ENCODE measurements at regions not wholly inside any gene's neighbourhood (a gene's known extent, or its start where the extent isn't known, plus 50 kb on each side); places are given as distances from the start of the nearest gene placed in this dataset.

- DNase-seq = no peak
Measured at GRCh38 chr7:79862447-79863210, 272.0 kb upstream of the GNAI1 start.

- DNase-seq = no peak
Measured at GRCh38 chr7:79855172-79855571, 279.5 kb upstream of the GNAI1 start.

DNA sequence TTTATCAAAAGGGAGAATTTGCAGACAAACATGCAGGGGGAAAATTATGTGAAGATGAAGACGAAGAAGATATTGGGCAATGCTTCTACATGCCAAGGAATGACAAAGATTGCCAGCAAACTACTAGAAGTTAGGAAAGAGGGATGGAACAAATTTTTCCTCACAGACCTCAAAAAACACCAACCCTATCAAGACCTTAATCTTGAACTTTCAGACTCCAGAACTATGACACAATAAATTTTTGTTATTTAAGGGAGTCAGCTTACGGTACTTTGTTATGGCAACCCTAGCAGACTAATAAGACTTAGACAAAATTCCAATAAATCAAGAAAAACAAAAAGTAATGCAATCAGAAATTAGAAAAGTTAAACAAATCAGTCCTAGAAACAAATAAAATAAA is 280.0 kb upstream of the GNAI1 start:
- DNase-seq = no peak

GRCh38 chr7:79837915-79838314 is 296.7 kb upstream of the GNAI1 start:
- DNase-seq = no peak

DNA sequence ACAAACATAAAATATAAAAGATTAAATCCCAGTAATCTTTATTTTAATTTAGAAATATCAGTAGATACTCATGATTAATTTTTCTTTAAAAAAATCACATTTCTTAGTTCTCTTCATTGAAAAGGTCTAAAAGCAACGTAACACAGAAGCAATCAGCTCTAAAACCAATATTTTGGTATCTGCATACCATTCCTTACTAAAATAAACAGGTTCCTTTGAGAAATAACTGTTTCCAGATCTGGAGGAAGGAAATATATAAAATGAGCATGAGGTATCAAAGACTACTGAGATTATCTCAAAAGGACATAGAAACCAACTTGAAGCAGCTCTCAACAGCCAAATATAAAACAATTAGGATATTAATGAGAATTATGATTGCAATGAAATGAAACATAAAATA is 301.0 kb upstream of the GNAI1 start:
- DNase-seq = no peak

- no peak for DNase-seq
Measured at GRCh38 chr7:79828866-79829265, 305.8 kb upstream of the GNAI1 start.

- no peak for DNase-seq
Measured at GRCh38 chr7:79823246-79823951, 311.2 kb upstream of the GNAI1 start.

DNA sequence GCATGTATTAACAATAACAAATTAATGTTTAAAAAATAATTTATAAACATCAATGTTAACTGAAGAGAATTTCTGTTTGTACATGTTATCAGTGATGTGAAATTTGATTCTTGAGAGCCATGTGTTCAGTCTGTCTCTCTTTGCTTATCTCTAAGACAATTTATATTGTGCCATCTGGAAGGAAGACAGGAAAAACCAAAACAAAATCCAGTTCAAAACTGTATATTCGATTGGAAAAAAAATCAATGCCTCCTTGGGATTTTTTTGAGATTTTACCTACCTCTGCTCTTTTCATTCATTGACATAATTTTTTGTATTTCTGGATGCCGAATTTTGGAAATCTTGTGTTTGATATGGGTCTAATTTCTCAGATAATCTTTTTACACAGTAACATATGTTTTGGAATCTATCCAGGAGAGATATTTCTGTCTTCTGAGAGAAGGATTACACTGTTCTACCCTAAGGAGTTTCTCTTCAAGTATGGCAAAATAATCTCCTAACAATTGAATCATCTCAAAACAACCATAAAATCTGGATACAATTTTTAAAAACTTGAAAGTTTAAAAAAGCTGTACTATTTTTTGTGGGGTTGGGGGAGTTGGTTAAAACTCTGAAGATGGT is 311.9 kb upstream of the GNAI1 start:
- DNase-seq = no peak

- peak; percentile 59 for DNase-seq
Measured at GRCh38 chr7:79820387-79820786, 314.2 kb upstream of the GNAI1 start.

DNA sequence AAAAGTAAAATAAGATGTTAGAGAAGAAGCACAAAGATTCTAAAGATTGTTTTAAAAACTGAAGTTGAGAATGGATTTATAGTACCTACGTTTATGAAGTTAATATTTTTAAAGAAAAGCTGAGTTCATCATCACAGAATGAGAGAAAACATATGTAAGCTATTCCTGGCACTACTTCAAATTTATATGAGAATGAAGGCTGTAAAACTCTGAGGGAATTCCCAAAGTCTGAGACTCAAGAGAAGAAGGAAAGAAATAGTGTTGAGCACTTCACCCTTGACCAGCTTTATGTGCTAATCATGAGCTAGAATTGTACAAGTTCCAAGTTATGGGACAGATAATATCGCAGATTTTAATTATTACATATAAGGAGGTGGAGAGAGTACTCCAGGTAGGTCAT is 323.7 kb upstream of the GNAI1 start:
- no peak for DNase-seq

DNA sequence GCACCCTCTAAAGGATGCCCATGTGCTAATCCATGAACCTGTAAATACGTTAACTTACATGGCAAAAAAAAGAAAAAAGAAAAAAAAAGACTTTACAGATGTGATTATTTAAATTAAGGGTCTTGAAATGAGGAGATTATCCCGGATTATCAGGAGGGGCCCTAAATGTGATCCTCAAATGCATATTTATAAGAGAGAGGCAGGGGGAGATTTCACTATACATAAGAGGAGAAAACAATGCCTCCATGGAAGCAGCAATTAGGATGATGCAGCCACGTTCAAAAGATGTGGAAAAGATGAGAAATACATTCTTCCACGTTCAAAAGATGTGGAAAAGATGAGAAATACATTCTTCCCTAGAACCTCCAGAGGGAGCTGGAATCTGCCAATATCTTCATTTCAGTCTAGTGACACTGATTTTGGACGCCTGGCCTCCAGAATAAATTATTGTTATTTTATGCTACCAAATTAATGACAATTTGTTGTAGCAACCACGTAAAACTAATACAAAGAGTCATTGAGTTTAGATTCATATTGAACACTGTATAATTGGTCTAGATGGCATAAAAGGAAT is 328.4 kb upstream of the GNAI1 start:
- no peak for DNase-seq

- no peak for DNase-seq
Measured at GRCh38 chr7:79790656-79791262, 337.3 kb upstream of the MAGI2 start.

DNA sequence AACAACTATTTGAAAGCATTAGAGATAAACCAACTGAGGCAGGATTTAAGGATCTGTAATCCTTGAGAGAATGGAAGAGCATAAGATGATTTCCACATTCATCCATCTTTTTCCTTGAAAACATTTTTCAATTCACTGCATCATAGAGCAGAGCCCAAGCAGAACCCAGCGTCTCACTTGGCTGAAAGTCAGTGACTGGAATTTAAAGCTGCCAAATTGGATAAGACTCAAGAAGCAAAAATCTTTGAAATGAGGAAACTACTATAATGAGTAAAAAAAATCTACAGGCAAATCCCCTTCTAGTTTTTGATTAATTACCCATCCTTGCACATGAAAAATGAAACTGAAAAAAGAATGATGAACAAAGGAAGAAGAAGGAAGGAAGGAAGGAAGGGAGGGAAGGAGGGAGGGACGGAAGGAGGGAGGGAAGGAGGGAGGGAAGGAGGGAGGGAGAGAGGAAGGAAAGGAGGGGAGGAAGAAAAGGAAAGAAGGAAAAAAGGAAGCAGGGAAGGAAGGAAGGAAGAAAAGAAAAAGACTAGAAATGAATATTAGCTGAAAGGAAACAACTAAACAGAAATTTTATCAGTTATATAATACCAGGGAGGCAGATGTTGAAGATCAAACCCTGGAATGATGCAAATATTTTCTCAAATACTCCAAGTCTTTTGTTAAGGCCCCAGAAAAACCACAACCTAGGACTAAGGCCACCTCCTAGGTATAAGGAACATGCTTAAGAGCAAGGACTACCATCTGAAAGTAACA is 336.3 kb upstream of the MAGI2 start:
- DNase-seq = no peak

DNA sequence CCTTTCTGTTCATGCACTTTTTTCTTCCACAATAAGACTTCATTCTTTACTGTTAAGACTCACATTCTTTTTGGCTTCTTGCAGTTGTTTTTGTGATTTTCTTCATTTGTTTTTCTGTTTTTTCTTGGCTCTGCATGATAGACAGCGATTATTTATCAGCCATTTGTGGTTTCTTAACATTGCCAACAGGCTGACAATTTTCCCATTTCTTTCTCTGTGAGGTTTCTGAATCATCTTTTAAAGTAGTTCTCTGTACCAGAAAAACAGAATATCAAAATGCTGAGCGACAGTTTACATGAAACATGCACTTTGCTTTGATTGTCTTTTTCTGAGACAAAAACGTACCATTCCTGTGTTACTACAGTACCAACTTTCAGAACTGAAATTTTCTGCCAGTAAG is 334.2 kb upstream of the MAGI2 start:
- DNase-seq = no peak

- no peak for DNase-seq
Measured at GRCh38 chr7:79787096-79787495, 333.6 kb upstream of the MAGI2 start.

GRCh38 chr7:79786187-79786586 is 332.7 kb upstream of the MAGI2 start:
- DNase-seq = no peak

GRCh38 chr7:79785556-79785955 is 332.1 kb upstream of the MAGI2 start:
- no peak for DNase-seq

DNA sequence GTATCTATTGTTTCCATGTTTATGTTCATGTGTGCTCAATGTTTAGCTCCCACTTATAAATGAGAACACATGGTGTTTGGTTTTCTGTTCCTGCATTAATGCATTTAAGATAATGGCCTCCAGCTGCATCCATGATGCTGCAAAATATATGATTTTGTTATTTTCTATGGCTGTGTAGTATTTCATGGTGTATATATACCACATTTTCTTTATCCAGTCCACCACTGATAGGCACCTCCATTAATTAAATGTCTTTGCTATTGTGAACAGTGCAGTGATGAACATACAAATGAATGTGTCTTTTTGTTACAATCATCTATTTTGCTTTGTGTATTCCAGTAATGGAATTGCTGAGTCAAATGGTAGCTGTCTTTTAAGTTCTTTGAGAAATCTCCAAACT is 329.4 kb upstream of the MAGI2 start:
- no peak for DNase-seq

GRCh38 chr7:79782256-79782655 is 328.8 kb upstream of the MAGI2 start:
- DNase-seq = no peak

DNA sequence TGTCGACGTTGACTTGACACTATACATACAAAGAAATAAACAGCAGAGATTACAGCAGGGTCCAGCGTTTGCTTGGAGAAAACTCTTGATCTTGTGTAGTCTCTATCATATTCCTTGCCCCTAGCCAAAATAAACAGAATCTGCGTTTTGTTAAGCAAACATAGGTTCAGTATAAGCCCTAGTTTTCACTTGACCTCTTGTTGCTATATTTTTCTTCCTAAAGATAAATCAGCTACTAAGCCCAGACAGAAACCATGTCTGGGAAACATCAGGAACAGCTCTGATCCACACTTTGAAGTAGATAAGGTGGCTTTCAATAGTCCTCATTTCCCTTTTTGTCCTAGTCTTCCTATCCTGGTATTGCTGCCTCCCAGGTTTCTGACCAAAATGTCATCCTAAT is 328.2 kb upstream of the MAGI2 start:
- no peak for DNase-seq

DNA sequence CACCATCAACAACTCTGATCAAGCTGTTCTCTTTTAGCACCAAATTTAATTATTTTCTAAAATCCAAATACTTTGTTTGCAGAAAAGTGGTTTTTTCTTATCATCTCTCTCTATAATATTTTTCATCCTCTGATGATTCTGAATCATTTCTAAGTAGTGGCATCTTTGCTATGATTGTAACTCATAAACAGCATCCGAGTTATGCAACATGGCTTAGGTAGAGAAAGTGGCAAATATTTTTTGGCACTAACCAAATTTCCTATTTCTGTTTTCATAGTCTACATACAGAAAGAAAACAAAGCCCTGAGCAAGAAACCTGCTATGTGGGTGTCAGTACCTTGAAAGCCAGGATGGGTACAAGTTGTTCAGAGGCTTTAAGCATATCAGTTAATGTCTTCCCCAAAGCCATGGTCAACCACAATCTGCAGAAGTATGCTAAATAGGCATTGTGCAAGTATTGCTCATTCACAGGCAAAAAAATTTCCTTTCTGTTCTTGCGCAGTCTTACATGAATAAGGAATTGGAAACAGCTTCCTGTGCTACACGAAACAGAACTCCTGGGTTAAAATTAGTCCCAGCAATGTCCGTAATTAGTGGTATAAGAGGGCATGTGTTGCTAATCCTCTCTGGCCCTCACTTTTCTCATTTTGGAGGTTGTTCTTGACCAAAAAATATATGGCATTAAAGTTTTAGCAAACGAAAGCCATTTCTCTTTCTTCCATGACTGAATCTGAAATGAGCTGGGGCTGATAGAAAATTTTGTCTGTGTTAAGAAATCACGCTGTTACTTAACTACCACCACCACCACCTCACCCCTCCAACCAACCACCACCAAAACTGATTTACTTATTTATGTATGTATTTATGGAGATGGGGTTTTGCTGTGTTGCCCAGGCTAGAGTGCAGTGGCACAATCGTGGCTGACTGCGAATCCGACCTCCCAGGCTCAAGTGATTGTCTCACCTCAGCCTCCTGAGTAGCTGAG is 325.6 kb upstream of the MAGI2 start:
- no peak for DNase-seq
